IMR-90 (cell line): ENCODE measurements at regions not wholly inside any gene's neighbourhood (a gene's known extent, or its start where the extent isn't known, plus 50 kb on each side); places are given as distances from the start of the nearest gene placed in this dataset.

Experiments used
- ATAC-seq: fragments of 200-7000 bp; cut with Tn5 transposase; 2 replicates; pipeline ENCODE4 v1.9.1; 2020; ENCODE audit warnings: low read depth, mild to moderate bottlenecking, moderate library complexity
- BruUV-seq: library from RNA; stranded (reverse); fragments of 400-500 nt; replicated peaks from 2 replicates; lab custom pipeline; 2021; lab: Mats Ljungman, UMichigan
- CTCF ChIA-PET: fragments of 300-600 bp; formaldehyde crosslinking; extraction: SDS; loops from one replicate; lab custom pipeline; 2021; ENCODE audit warnings: antibody characterized with exemption; lab: Yijun Ruan, JAX
- POLR2A ChIA-PET: fragments of 300-600 bp; sonication (Branson Sonifier 250); formaldehyde crosslinking; loops from one replicate; lab custom pipeline; 2022; ENCODE audit warnings: antibody characterized with exemption; ENCODE audit not compliant: unreplicated experiment; lab: Charles Lee
- DNase-seq: peaks from one replicate; pipeline ENCODE4 v3.0.0; 2013
- H2AFZ ChIP-seq: replicated peaks from 2 replicates; pipeline ENCODE3; 2013; ENCODE audit warnings: low read length, mild to moderate bottlenecking; ENCODE audit not compliant: poor library complexity
- H2AK5ac ChIP-seq: 2 replicates; pipeline ENCODE4 v1.6.1; 2013; ENCODE audit warnings: low read depth, low read length, inconsistent platforms
- H2AK9ac ChIP-seq: replicated peaks from 2 replicates; pipeline ENCODE3; 2013; ENCODE audit warnings: mild to moderate bottlenecking, low read depth, low read length, moderate library complexity; ENCODE audit not compliant: poor library complexity
- H2BK120ac ChIP-seq: 2 replicates; pipeline ENCODE4 v1.6.1; 2013; ENCODE audit warnings: low read depth, low read length, inconsistent platforms
- H2BK15ac ChIP-seq: 3 replicates; pipeline ENCODE4 v1.6.1; 2013; ENCODE audit warnings: low read depth, low read length, inconsistent platforms
- H2BK20ac ChIP-seq: 2 replicates; pipeline ENCODE4 v1.6.1; 2013; ENCODE audit warnings: low read depth, mild to moderate bottlenecking, inconsistent platforms, low read length, moderate library complexity
- H2BK5ac ChIP-seq: 2 replicates; pipeline ENCODE4 v1.6.1; 2013; ENCODE audit warnings: mild to moderate bottlenecking, low read depth, low read length, inconsistent platforms; ENCODE audit not compliant: poor library complexity, severe bottlenecking
- H3K14ac ChIP-seq: replicated peaks from 2 replicates; pipeline ENCODE4 v1.6.1; 2013; ENCODE audit warnings: low read depth, low read length, inconsistent platforms
- H3K18ac ChIP-seq: 2 replicates; pipeline ENCODE4 v1.6.1; 2013; ENCODE audit warnings: low read depth, low read length, control low read depth
- H3K23ac ChIP-seq: 2 replicates; pipeline ENCODE4 v1.6.1; 2013; ENCODE audit warnings: low read depth, low read length, inconsistent platforms
- H3K27ac ChIP-seq: 2 replicates; pipeline ENCODE4 v1.5.1; 2013; ENCODE audit warnings: mild to moderate bottlenecking, control low read depth, low read length; ENCODE audit not compliant: insufficient read depth
- H3K27me3 ChIP-seq: 2 replicates; pipeline ENCODE4 v1.6.1; 2013; ENCODE audit warnings: low read length; ENCODE audit not compliant: control insufficient read depth, insufficient read depth
- H3K36me3 ChIP-seq: 2 replicates; pipeline ENCODE4 v1.6.1; 2013; ENCODE audit warnings: low read length, mixed read lengths; ENCODE audit not compliant: control insufficient read depth, insufficient read depth
- H3K4ac ChIP-seq: 2 replicates; pipeline ENCODE4 v1.6.1; 2013; ENCODE audit warnings: low read depth, low read length, inconsistent platforms
- H3K4me1 ChIP-seq: 2 replicates; pipeline ENCODE4 v1.6.1; 2013; ENCODE audit warnings: low read length, mixed read lengths; ENCODE audit not compliant: control insufficient read depth, insufficient read depth
- H3K4me2 ChIP-seq: 2 replicates; pipeline ENCODE4 v1.6.1; 2013; ENCODE audit warnings: low read depth, mild to moderate bottlenecking, control low read depth, low read length, moderate library complexity
- H3K4me3 ChIP-seq: 2 replicates; pipeline ENCODE4 v1.5.1; 2013; ENCODE audit warnings: low read depth, mild to moderate bottlenecking, control low read depth, low read length, moderate library complexity; ENCODE audit not compliant: insufficient read depth
- H3K56ac ChIP-seq: 2 replicates; pipeline ENCODE4 v1.6.1; 2013; ENCODE audit warnings: low read length, inconsistent platforms; ENCODE audit not compliant: insufficient read depth; ENCODE audit errors: extremely low read depth
- H3K79me1 ChIP-seq, 2 experiments: 2 replicates each; pipeline ENCODE4 v1.6.1; 2013; ENCODE audit warnings: low read length in 2 of 2, inconsistent platforms in 1 of 2, low read depth in 1 of 2
- H3K9ac ChIP-seq: 2 replicates; pipeline ENCODE4 v1.6.1; 2013; ENCODE audit warnings: low read depth, low read length, control low read depth
- H3K9me1 ChIP-seq: 2 replicates; pipeline ENCODE4 v1.6.1; 2013; ENCODE audit warnings: low read length, inconsistent platforms; ENCODE audit not compliant: insufficient read depth
- H3K9me3 ChIP-seq: 2 replicates; pipeline ENCODE4 v1.6.1; 2013; ENCODE audit warnings: low read length; ENCODE audit not compliant: control insufficient read depth, insufficient read depth
- H4K20me1 ChIP-seq: 2 replicates; pipeline ENCODE4 v1.6.1; 2013; ENCODE audit warnings: low read length, inconsistent platforms; ENCODE audit not compliant: insufficient read depth
- H4K5ac ChIP-seq: 2 replicates; pipeline ENCODE4 v1.6.1; 2013; ENCODE audit warnings: mild to moderate bottlenecking, low read depth, low read length, control low read depth
- H4K8ac ChIP-seq, 2 experiments: 2 replicates each; pipeline ENCODE4 v1.6.1; 2013; ENCODE audit warnings: low read depth in 2 of 2, low read length in 2 of 2, control low read depth in 1 of 2, inconsistent platforms in 1 of 2
- H4K91ac ChIP-seq: 2 replicates; pipeline ENCODE4 v1.6.1; 2013; ENCODE audit warnings: low read depth, low read length, inconsistent platforms; ENCODE audit not compliant: insufficient read depth
- BHLHE40 ChIP-seq: fragments of 150-350 bp; IDR thresholded peaks from 2 replicates; pipeline ENCODE4 v1.6.1; 2016; ENCODE audit warnings: mild to moderate bottlenecking, low read depth, low read length
- CEBPB ChIP-seq: IDR thresholded peaks from 2 replicates; pipeline ENCODE4 v1.6.1; 2012; ENCODE audit warnings: low read depth, low read length, improper control_type of control experiment
- CHD1 ChIP-seq: IDR thresholded peaks from 2 replicates; pipeline ENCODE4 v1.6.1; 2012; ENCODE audit warnings: low read depth, low read length, improper control_type of control experiment
- CTCF ChIP-seq: conservative IDR thresholded peaks from 2 replicates; pipeline ENCODE4 v1.5.1; 2012; ENCODE audit warnings: mild to moderate bottlenecking, low read depth, low read length, improper control_type of control experiment
- MAFK ChIP-seq: IDR thresholded peaks from 2 replicates; pipeline ENCODE4 v1.6.1; 2012; ENCODE audit warnings: low read depth, low read length, improper control_type of control experiment
- MAZ ChIP-seq: IDR thresholded peaks from 2 replicates; pipeline ENCODE4 v1.6.1; 2012; ENCODE audit warnings: low read depth, mild to moderate bottlenecking, low read length, improper control_type of control experiment, moderate library complexity, borderline replicate concordance
- MXI1 ChIP-seq: IDR thresholded peaks from 2 replicates; pipeline ENCODE4 v1.6.1; 2012; ENCODE audit warnings: low read depth, mild to moderate bottlenecking, low read length, moderate library complexity, borderline replicate concordance
- NFE2L2 ChIP-seq: fragments of 150-350 bp; IDR thresholded peaks from 2 replicates; pipeline ENCODE4 v1.6.1; 2016; ENCODE audit warnings: low read depth, mild to moderate bottlenecking, low read length
- POLR2A ChIP-seq: IDR thresholded peaks from 2 replicates; pipeline ENCODE4 v1.6.1; 2012; ENCODE audit warnings: mild to moderate bottlenecking, low read depth, low read length
- RCOR1 ChIP-seq: IDR thresholded peaks from 2 replicates; pipeline ENCODE4 v1.6.1; 2012; ENCODE audit warnings: mild to moderate bottlenecking, low read length, improper control_type of control experiment; ENCODE audit not compliant: insufficient replicate concordance
- RFX5 ChIP-seq: IDR thresholded peaks from 2 replicates; pipeline ENCODE4 v1.8.0; 2012; ENCODE audit warnings: low read depth, mild to moderate bottlenecking, low read length, moderate library complexity
- SMC3 ChIP-seq: fragments of 150-350 bp; IDR thresholded peaks from 2 replicates; pipeline ENCODE4 v1.6.1; 2016; ENCODE audit warnings: low read depth, mild to moderate bottlenecking, antibody characterized with exemption, low read length, moderate library complexity
- dilution Hi-C: fragments of 300-500 bp; cut with HindIII; formaldehyde crosslinking; loops from one replicate; pipeline ENCODE4 v1.14.3; 2018; ENCODE audit warnings: low sequenced_read_pairs; ENCODE audit not compliant: unreplicated experiment
- in situ Hi-C: fragments of 300-500 bp; cut with MboI; formaldehyde crosslinking; loops from 3 replicates; pipeline ENCODE4 v1.14.3; 2019; ENCODE audit warnings: low sequenced_read_pairs, inconsistent platforms, mixed read lengths
- intact Hi-C: fragments of 100-400 bp; cut with micrococcal nuclease; formaldehyde crosslinking; loops from 2 replicates; pipeline ENCODE4 v1.10.0; 2022
- TF ChIP-seq, protein P1 (sequence below): fragments of 150-350 bp; IDR thresholded peaks from 2 replicates; pipeline ENCODE4 v1.6.1; 2016; ENCODE audit warnings: low read depth, mild to moderate bottlenecking, low read length, moderate library complexity, borderline replicate concordance

DNA sequence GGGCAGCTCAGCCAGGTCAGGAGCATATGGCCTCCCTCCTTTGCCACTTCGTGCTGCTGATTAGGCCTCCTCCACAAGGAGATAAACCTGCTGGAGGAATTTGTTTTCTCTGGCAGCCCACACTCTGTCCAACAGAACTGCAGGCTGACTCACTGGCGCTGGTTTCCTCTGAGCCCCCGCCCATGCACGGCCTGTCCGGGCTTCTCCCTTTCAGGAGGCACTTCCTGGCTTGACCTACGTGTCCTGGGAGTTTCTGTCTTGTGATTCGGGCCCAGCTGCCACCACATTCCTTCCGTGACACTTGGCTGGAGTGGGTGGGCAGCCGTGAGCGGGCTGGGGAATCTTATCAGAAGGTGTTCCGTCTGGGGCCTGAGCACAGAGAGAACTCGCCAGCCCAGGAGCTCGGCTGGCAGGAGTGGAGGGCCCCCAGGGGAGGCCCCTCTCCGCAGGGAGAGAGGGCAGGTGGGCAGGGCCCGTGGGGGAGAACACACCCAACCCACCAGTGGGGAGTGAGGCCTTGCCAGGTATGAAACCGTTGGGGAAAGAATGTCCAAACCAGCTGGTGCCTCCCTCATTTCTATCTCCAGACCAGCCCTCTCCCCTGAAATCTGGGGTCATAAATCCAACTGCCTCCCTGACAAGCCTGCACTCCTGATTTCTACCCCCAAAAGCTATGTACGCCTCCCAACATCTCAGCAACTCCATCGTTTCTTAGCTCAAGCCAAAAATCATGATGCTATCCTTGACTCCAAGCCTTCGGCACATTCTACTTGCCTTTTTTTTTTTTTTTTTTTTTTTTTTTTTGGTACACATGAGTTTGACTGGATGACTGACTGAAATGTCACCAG, 110.6 kb upstream of the MEF2A start (continued):
- TF ChIP-seq CHD1 (no peak), MAFK (0 out of 2 replicates have a peak, but pooled peaks have one; percentile 10), MAZ (peak; percentile 91)

GRCh38 chr15:99455789-99456160, 110.0 kb upstream of the MEF2A start:
- POLR2A ChIA-PET: interaction anchor here (0.7 to 1.0 kb wide), 2 partner anchors 14 to 41 kb away, joined by 3 read pairs; no protein-coding TSS in a partner anchor
- peak overlapping the region; percentile 29 for H2AK9ac ChIP-seq
- H3K27me3 ChIP-seq: no peaks in the 10 kb centered on the region
- TF ChIP-seq RCOR1: no peak
- no peak for TF ChIP-seq MAZ
- TF ChIP-seq, protein P1, sequence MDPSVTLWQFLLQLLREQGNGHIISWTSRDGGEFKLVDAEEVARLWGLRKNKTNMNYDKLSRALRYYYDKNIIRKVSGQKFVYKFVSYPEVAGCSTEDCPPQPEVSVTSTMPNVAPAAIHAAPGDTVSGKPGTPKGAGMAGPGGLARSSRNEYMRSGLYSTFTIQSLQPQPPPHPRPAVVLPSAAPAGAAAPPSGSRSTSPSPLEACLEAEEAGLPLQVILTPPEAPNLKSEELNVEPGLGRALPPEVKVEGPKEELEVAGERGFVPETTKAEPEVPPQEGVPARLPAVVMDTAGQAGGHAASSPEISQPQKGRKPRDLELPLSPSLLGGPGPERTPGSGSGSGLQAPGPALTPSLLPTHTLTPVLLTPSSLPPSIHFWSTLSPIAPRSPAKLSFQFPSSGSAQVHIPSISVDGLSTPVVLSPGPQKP: no peak
- TF ChIP-seq CTCF: no peak
- TF ChIP-seq MAFK: no peak
- no peak for TF ChIP-seq POLR2A
- TF ChIP-seq NFE2L2: no peak
- TF ChIP-seq SMC3: no peak
- TF ChIP-seq RFX5: no peak
- no peak for TF ChIP-seq MXI1
- TF ChIP-seq BHLHE40: no peak
- TF ChIP-seq CEBPB: no peak
- no peak for TF ChIP-seq CHD1

More at GRCh38 chr15:99455789-99456160, 110.0 kb upstream of the MEF2A start:
- H3K23ac ChIP-seq: peak overlapping the region; percentile 44; the same call in 1 of the 2 replicates
- peak overlapping the region; percentile 88; the same call in 1 of the 2 replicates for H3K27ac ChIP-seq
- H3K18ac ChIP-seq: peak overlapping the region; percentile 96
- H3K4me2 ChIP-seq: no peak overlapping the region
- peaks cover 33% of the 10 kb centered on the region for H3K4me1 ChIP-seq
- H3K14ac ChIP-seq: peak overlapping the region; percentile 85
- intact Hi-C loops (loop anchor here (2.0 kb wide), 2 partner anchors 21 to 111 kb away; no protein-coding TSS in a partner anchor), in situ Hi-C loops (no loop called here), dilution Hi-C loops (no loop called here)
- peak overlapping the region; percentile 77 for H4K5ac ChIP-seq
- H3K36me3 ChIP-seq: no peaks in the 10 kb centered on the region
- H3K9me3 ChIP-seq: no peaks in the 10 kb centered on the region
- H2BK5ac ChIP-seq: peak overlapping the region; percentile 90
- H2AK5ac ChIP-seq: peak overlapping the region; percentile 93
- H2BK15ac ChIP-seq: peak overlapping the region; percentile 93
- H3K9me1 ChIP-seq: peaks cover 35% of the 10 kb centered on the region
- no peak for DNase-seq
- no TSS peak for BruUV-seq
- no peak overlapping the region for H3K4me3 ChIP-seq
- peak overlapping the region; percentile 94 for H2BK120ac ChIP-seq
- no peaks in the 10 kb centered on the region for H4K20me1 ChIP-seq
- no peaks in the 10 kb centered on the region for H3K79me1 ChIP-seq
- peak overlapping the region; percentile 26; the same call in 1 of the 2 replicates for H3K56ac ChIP-seq
- H3K4ac ChIP-seq: peak overlapping the region; percentile 93
- CTCF ChIA-PET: interaction anchor here (0.6 to 1.8 kb wide), 4 partner anchors 8 to 261 kb away, joined by 4 to 7 read pairs (median 6); no protein-coding TSS in a partner anchor
- H4K91ac ChIP-seq: peak overlapping the region; percentile 97
- ATAC-seq: no peak
- peak overlapping the region; percentile 90 to 94 for H4K8ac ChIP-seq
- peak overlapping the region; percentile 95 for H2BK20ac ChIP-seq
- no peak overlapping the region for H3K9ac ChIP-seq
- peak overlapping the region; percentile 60 for H2AFZ ChIP-seq
